Osteocyte (in vitro differentiated cells): ENCODE measurements at regions not wholly inside any gene's neighbourhood (a gene's known extent, or its start where the extent isn't known, plus 50 kb on each side); places are given as distances from the start of the nearest gene placed in this dataset.

ENCODE experiments used
- DNase-seq: peaks from one replicate; pipeline ENCODE4 v3.0.0; 2021; ENCODE audit warnings: mixed read lengths; ENCODE audit not compliant: unreplicated experiment; ENCODE audit errors: extremely low spot score
- H3K27ac Mint-ChIP-seq: one replicate; pipeline ENCODE4 v1.8.0; 2021; ENCODE audit warnings: mild to moderate bottlenecking, mixed read lengths; ENCODE audit not compliant: unreplicated experiment
- H3K27me3 Mint-ChIP-seq: one replicate; pipeline ENCODE4 v1.8.0; 2021; ENCODE audit warnings: mixed read lengths; ENCODE audit not compliant: unreplicated experiment
- H3K36me3 Mint-ChIP-seq: one replicate; pipeline ENCODE4 v1.8.0; 2021; ENCODE audit warnings: mixed read lengths; ENCODE audit not compliant: unreplicated experiment
- H3K4me1 Mint-ChIP-seq: one replicate; pipeline ENCODE4 v1.8.0; 2021; ENCODE audit warnings: mixed read lengths; ENCODE audit not compliant: unreplicated experiment
- H3K4me3 Mint-ChIP-seq: one replicate; pipeline ENCODE4 v1.8.0; 2021; ENCODE audit warnings: mild to moderate bottlenecking, moderate library complexity, mixed read lengths; ENCODE audit not compliant: unreplicated experiment
- H3K9me3 Mint-ChIP-seq: one replicate; pipeline ENCODE4 v1.8.0; 2021; ENCODE audit warnings: mixed read lengths; ENCODE audit not compliant: unreplicated experiment
- TF ChIP-seq, protein P1 (sequence below): fragments of 200-600 bp; sonication (generic); IDR thresholded peaks from 2 replicates; pipeline ENCODE4 v1.5.0; 2021; ENCODE audit warnings: antibody characterized with exemption, mild to moderate bottlenecking, moderate library complexity

DNA sequence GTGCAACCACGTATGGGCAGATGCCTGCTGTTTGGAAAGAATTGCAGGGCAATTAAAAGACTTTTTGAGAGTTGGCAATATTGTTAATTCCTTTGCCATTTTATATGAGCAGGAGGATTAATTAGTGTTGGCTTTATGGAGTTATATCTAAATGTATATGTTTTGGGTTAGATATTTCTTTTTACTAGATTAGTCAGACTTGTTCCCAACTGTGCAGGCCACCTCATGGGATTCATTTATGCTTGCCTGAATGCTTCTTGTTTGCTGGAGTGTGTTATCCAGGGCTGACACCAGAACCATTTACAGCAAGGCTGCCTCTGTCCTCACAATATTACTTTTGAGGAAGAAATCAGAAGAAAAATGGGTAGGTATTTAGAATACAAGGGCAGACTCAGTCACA, 192.5 kb downstream of the KTN1 start:
- no peaks in the 10 kb centered on the region for H3K36me3 Mint-ChIP-seq
- TF ChIP-seq, protein P1, sequence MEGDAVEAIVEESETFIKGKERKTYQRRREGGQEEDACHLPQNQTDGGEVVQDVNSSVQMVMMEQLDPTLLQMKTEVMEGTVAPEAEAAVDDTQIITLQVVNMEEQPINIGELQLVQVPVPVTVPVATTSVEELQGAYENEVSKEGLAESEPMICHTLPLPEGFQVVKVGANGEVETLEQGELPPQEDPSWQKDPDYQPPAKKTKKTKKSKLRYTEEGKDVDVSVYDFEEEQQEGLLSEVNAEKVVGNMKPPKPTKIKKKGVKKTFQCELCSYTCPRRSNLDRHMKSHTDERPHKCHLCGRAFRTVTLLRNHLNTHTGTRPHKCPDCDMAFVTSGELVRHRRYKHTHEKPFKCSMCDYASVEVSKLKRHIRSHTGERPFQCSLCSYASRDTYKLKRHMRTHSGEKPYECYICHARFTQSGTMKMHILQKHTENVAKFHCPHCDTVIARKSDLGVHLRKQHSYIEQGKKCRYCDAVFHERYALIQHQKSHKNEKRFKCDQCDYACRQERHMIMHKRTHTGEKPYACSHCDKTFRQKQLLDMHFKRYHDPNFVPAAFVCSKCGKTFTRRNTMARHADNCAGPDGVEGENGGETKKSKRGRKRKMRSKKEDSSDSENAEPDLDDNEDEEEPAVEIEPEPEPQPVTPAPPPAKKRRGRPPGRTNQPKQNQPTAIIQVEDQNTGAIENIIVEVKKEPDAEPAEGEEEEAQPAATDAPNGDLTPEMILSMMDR: no peak
- peaks cover 5% of the 10 kb centered on the region for H3K27me3 Mint-ChIP-seq
- H3K4me1 Mint-ChIP-seq: peaks cover 13% of the 10 kb centered on the region
- no peak overlapping the region for H3K27ac Mint-ChIP-seq
- no peak for DNase-seq
- no peaks in the 10 kb centered on the region for H3K9me3 Mint-ChIP-seq
- H3K4me3 Mint-ChIP-seq: no peak overlapping the region

DNA sequence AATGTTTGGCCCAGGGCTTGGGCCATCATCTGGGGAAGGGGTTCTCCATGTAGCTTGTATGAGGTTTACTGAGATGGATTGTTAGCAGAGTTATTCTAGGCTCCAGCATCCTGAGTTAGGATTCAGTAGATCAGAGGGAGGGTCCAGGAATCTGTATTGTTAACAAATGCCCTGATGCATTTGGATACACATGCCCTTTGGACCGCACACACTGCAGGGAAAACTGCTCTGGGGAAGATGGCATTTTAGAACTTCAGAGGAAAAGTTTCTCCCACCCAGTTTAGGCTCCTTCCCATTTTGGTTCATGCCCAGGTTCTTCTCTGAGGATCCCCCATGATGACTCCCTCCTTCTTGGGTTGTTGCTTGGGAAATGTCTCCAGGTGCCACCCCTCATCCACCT, 193.3 kb downstream of the KTN1 start:
- H3K27me3 Mint-ChIP-seq: peaks cover 5% of the 10 kb centered on the region
- H3K27ac Mint-ChIP-seq: no peak overlapping the region
- no peaks in the 10 kb centered on the region for H3K36me3 Mint-ChIP-seq
- peaks cover 13% of the 10 kb centered on the region for H3K4me1 Mint-ChIP-seq
- DNase-seq: no peak
- TF ChIP-seq, protein P1: no peak
- no peaks in the 10 kb centered on the region for H3K9me3 Mint-ChIP-seq
- no peak overlapping the region for H3K4me3 Mint-ChIP-seq

DNA sequence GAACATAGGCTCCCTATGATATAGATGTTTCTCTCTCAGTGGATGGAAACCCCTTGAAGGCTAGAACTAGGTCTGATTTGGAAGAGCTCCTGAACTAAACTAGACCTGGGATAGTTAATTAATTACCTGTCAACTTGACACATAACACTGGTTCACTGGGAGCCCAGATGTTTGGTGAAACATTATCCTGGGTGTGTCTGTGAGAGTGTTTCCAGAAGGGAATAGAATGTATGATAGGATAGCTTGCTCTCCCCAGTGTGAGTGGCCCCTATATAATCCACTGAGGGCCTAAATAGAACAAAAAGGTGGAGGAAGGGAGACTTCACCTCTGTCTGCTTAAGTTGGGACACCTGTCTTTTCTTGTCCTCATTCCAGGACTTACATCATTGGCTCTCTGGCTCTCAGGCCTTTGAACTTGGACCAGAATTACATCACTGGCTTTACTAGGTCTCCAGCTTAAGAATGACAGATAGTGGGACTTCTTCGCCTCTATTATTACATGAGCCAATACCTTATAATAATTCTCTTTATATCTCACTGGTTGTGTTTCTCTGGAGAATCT, 194.1 kb downstream of the KTN1 start:
- Mint-ChIP-seq H3K4me1 (peaks cover 13% of the 10 kb centered on the region), H3K4me3 (no peak overlapping the region), H3K27me3 (peaks cover 5% of the 10 kb centered on the region), H3K36me3 (no peaks in the 10 kb centered on the region), H3K9me3 (no peaks in the 10 kb centered on the region), H3K27ac (no peak overlapping the region)
- TF ChIP-seq, protein P1: no peak
- no peak for DNase-seq

DNA sequence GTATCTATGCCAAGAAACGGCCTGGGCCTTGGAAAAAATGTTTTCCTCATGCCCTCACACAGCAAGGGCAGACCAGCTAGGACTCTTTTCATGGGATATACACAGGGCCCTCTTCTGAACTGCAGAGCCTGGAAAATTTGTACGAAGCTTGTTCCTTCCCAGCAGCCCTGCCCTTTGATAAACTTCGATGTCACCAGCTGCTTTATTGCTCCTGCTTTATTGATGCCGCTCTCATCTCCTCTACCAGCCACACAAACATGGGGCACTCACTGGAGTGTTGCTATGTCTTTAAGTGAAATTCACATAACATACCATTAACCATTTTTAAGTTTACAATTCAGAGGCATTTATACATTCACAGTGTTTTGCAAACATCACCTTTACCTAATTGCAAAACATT, 197.9 kb downstream of the KTN1 start:
- peaks cover 26% of the 10 kb centered on the region for H3K4me1 Mint-ChIP-seq
- no peak for DNase-seq
- H3K27ac Mint-ChIP-seq: no peak overlapping the region
- TF ChIP-seq, protein P1: no peak
- H3K4me3 Mint-ChIP-seq: no peak overlapping the region
- no peaks in the 10 kb centered on the region for H3K27me3 Mint-ChIP-seq
- no peaks in the 10 kb centered on the region for H3K9me3 Mint-ChIP-seq
- no peaks in the 10 kb centered on the region for H3K36me3 Mint-ChIP-seq

DNA sequence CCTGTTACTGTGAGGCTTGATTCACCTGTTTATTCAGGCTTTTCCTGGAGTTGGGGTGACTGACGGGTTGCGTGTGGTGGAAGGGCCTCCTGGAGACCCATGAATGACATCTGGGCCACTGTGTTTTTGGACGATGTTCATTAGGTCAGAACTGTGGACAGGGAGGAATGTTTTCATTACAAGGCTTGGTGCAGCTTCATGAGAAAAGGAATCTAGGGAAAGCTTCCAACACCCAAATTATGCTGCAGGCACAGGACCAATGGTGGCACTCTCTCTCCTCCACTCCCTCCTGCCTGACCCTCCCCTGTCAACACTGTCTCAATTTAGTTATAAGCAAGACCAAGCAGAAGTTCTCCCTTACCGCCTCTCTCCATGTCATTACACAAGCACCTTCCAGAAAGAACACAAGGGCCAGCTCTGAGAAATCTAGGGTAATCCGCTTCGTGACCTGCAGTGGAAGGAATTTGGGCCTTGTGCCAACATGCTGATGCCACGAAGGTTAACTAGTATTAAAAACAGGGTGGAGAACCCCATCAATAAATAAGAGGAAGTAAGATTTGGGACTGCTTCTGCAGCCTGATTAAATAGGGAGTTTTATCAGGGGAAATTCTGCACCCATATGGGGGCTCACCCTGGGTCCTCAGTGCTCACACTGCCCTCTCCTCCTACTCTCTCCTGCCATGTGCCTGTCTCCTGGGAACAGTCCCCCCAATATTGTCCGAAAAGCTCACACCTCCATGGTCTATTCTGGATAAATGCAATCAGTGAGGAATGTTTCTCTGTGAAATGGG, 200.3 kb downstream of the KTN1 start:
- no peaks in the 10 kb centered on the region for H3K27me3 Mint-ChIP-seq
- TF ChIP-seq, protein P1: no peak
- no peaks in the 10 kb centered on the region for H3K36me3 Mint-ChIP-seq
- DNase-seq: no peak
- H3K4me1 Mint-ChIP-seq: peaks cover 25% of the 10 kb centered on the region
- no peak overlapping the region for H3K4me3 Mint-ChIP-seq
- H3K9me3 Mint-ChIP-seq: no peaks in the 10 kb centered on the region
- peak overlapping the region; percentile 74 for H3K27ac Mint-ChIP-seq
